HG02885 (cell line): ENCODE measurements at regions not wholly inside any gene's neighbourhood (a gene's known extent, or its start where the extent isn't known, plus 50 kb on each side); places are given as distances from the start of the nearest gene placed in this dataset.
"Not testable (repeated sequence)": the region's sequence is repeated elsewhere in the genome, so short reads cannot be mapped to it uniquely, and the experiment has no call there.

Experiments
- ATAC-seq: cut with Tn5 transposase; IDR thresholded peaks from one replicate; pipeline ENCODE4 v1.9.1; 2021; ENCODE audit warnings: mild to moderate bottlenecking; ENCODE audit not compliant: unreplicated experiment, poor library complexity

DNA sequence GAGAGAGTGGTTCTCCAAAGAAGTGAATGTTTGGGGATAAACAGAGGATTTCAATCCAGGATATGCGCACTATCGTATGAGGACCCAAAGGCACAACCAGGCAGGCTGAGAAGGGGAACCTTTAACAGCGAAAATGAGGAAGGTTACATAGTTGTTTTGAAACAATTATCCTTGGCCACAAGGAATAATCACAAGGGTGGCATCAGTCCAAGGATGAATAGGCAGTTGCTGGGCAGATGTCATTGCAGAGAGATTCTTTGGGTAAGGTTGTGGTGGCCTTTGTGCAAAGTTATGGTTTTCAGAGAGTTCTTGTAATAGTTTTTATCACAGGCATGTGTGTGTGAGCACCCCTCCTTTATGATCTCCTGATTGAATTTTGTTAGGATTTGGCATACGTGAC lies 58.9 kb upstream of the NBPF20 start:
- not testable (repeated sequence) for ATAC-seq

DNA sequence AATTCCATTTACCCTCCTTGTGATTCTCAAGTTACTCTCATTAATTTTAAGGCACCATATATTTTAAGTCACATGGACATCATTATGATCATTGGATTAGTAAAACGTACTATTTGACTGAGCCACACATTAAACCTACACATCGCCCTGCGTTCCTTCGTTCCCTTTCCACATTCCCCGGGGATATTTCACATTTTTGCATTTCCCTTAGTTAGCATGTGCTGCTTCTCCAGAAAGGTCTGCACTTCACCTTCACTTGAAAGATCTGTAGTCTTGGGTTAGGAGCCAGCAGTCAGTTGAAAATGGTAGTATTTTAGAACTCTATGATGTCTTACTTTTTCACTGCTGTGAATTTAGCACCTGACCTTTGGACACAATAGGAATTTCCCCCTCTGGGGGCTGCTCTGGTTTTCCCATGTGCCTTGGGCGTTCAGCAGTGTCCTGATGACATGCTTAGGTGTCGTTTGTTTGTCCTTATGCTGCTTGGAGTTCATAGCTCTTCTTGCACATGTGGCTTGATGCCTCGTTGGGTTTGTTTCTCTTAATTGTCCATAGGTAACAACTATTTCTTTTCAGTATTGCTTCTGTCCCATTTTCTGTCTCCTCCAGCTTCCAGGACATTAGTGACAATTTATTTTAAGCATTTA lies 56.9 kb upstream of the NBPF20 start:
- not testable (repeated sequence) for ATAC-seq

DNA sequence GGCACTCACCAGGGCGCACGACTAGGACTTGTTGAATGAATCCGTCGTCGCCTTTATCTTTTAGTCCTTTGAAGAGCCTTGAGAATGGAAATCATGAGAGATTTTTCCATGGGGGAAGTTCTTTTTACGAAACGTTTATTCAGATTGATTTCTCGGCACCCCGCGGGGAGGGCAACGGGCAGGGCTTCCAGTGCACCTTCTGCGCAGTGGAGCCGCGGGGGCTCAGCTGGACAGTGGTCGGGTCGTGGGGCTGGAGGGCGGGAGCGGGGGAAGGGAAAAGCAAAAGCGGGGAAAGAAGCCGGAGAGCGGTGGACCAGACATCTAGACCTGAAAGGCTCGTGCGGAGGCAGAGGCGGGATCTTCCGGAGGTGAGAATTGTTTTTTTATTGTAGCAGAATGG lies 50.6 kb upstream of the NBPF20 start:
- ATAC-seq, result not testable (repeated sequence)

DNA sequence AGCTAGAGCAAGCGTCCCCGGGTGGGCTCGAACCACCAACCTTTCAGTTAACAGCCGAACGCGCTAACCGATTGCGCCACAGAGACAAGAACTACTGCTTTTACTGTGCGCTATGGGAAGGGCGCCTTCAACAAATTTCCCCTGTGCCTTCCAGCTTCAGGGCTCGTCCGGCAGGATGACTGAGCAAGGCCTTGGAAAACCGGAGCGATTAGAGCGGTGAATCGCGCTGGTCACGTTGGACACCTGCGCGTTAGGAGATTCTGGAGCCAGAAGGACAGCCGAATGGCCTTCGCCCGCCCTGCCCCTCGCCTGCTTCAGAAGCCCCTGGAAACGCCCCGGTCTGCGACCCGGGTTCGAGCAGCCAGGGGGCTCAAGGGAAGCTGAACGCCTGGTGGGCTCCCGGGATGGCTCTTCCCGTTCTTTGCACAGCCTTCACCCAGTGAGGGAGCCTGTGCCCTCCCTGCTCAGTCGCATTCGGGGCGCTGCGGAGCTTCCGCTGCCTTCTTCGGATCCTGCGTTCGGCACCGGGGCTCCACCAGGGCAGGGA lies 50.0 kb upstream of the NBPF20 start:
- ATAC-seq, result not testable (repeated sequence)
